ENCODE measurements at regions not wholly inside any gene's neighbourhood (a gene's known extent, or its start where the extent isn't known, plus 50 kb on each side); places are given as distances from the start of the nearest gene placed in this dataset.

DNA sequence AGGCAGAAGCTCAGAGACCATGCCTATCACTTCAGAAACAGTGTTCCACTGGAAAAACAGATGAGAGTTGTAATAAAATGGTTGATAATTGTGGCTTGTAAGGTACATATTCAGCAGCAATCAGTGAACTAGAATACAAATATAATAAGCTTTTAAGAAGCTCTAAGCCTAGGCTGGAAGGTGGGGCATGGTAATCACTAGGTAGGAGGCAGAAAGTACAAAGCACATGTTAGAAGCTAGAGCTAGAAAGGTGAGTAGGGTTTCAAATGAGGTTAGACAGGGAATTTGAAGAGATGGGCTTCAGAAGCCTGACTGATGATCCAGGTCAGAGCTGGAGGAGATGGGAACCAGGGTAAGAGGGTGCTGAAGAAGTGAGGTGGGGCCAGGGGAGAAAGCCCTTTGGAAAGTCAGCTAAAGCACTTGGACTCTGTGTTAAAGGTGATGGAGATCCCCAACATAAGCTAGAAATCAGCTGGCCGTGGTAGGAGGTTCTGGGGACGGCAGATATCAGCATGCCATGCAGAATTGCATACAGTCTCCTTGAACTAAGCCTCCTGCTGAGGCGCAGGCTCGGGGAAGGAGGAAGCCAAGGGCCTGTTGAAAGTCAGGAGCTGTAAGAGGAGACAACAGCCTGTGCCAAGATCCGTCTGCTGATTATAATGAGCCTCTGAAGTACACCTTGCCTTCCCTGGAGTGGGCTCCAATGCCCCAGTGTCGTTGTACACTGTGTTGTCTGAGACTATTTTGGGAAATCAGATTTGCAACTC is 659.4 kb downstream of the BCL11B start:
- H3K4me1 Mint-ChIP-seq: peaks cover 23% of the 10 kb centered on the region
- ChIA-PET CTCF (no interaction called here), POLR2A (interaction anchor here (0.6 kb wide), 1 partner anchor 96 kb away, joined by 4 read pairs; no protein-coding TSS in a partner anchor)
- H3K4me3 Mint-ChIP-seq: no peak overlapping the region
- no peaks in the 10 kb centered on the region; the same call in 1 of the 2 replicates for H3K36me3 Mint-ChIP-seq
- no peak for ATAC-seq
- no peaks in the 10 kb centered on the region; the same call in 1 of the 2 replicates for H3K27me3 Mint-ChIP-seq (ENCODE audit: low read depth)
- no peak for DNase-seq (ENCODE audit: low spot score)
- no peak for TF ChIP-seq NFATC4 (CRISPR knock-in tag; IDR thresholded peaks at IDR 0.05)
- no peak for TF ChIP-seq SMAD3 (CRISPR knock-in tag; IDR thresholded peaks at IDR 0.05; ENCODE audit: borderline replicate concordance)
- TF ChIP-seq, protein P1, sequence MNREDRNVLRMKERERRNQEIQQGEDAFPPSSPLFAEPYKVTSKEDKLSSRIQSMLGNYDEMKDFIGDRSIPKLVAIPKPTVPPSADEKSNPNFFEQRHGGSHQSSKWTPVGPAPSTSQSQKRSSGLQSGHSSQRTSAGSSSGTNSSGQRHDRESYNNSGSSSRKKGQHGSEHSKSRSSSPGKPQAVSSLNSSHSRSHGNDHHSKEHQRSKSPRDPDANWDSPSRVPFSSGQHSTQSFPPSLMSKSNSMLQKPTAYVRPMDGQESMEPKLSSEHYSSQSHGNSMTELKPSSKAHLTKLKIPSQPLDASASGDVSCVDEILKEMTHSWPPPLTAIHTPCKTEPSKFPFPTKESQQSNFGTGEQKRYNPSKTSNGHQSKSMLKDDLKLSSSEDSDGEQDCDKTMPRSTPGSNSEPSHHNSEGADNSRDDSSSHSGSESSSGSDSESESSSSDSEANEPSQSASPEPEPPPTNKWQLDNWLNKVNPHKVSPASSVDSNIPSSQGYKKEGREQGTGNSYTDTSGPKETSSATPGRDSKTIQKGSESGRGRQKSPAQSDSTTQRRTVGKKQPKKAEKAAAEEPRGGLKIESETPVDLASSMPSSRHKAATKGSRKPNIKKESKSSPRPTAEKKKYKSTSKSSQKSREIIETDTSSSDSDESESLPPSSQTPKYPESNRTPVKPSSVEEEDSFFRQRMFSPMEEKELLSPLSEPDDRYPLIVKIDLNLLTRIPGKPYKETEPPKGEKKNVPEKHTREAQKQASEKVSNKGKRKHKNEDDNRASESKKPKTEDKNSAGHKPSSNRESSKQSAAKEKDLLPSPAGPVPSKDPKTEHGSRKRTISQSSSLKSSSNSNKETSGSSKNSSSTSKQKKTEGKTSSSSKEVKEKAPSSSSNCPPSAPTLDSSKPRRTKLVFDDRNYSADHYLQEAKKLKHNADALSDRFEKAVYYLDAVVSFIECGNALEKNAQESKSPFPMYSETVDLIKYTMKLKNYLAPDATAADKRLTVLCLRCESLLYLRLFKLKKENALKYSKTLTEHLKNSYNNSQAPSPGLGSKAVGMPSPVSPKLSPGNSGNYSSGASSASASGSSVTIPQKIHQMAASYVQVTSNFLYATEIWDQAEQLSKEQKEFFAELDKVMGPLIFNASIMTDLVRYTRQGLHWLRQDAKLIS (CRISPR knock-in tag; IDR thresholded peaks at IDR 0.05; ENCODE audit: borderline replicate concordance): no peak
- TF ChIP-seq HMGA2 (CRISPR knock-in tag; IDR thresholded peaks at IDR 0.05): no peak
- no peak for TF ChIP-seq ESRRA (CRISPR knock-in tag; IDR thresholded peaks at IDR 0.05; ENCODE audit: borderline replicate concordance)
- TF ChIP-seq, protein P2, sequence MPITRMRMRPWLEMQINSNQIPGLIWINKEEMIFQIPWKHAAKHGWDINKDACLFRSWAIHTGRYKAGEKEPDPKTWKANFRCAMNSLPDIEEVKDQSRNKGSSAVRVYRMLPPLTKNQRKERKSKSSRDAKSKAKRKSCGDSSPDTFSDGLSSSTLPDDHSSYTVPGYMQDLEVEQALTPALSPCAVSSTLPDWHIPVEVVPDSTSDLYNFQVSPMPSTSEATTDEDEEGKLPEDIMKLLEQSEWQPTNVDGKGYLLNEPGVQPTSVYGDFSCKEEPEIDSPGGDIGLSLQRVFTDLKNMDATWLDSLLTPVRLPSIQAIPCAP (CRISPR knock-in tag; IDR thresholded peaks at IDR 0.05): no peak
- TF ChIP-seq, protein P3, sequence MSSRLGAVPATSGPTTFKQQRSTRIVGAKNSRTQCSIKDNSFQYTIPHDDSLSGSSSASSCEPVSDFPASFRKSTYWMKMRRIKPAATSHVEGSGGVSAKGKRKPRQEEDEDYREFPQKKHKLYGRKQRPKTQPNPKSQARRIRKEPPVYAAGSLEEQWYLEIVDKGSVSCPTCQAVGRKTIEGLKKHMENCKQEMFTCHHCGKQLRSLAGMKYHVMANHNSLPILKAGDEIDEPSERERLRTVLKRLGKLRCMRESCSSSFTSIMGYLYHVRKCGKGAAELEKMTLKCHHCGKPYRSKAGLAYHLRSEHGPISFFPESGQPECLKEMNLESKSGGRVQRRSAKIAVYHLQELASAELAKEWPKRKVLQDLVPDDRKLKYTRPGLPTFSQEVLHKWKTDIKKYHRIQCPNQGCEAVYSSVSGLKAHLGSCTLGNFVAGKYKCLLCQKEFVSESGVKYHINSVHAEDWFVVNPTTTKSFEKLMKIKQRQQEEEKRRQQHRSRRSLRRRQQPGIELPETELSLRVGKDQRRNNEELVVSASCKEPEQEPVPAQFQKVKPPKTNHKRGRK (CRISPR knock-in tag; IDR thresholded peaks at IDR 0.05; ENCODE audit: borderline replicate concordance): no peak
- TF ChIP-seq, protein P4, sequence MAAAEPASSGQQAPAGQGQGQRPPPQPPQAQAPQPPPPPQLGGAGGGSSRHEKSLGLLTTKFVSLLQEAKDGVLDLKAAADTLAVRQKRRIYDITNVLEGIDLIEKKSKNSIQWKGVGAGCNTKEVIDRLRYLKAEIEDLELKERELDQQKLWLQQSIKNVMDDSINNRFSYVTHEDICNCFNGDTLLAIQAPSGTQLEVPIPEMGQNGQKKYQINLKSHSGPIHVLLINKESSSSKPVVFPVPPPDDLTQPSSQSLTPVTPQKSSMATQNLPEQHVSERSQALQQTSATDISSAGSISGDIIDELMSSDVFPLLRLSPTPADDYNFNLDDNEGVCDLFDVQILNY (CRISPR knock-in tag; IDR thresholded peaks at IDR 0.05): no peak
- no peak for TF ChIP-seq ATF1 (CRISPR knock-in tag; IDR thresholded peaks at IDR 0.05)
- no peak for TF ChIP-seq PRRX2 (CRISPR knock-in tag; IDR thresholded peaks at IDR 0.05)
- TF ChIP-seq ZNF121 (CRISPR knock-in tag; IDR thresholded peaks at IDR 0.05): no peak
- no peak overlapping the region for H3K27ac Mint-ChIP-seq
- peaks cover 17% of the 10 kb centered on the region for H3K9me3 Mint-ChIP-seq

DNA sequence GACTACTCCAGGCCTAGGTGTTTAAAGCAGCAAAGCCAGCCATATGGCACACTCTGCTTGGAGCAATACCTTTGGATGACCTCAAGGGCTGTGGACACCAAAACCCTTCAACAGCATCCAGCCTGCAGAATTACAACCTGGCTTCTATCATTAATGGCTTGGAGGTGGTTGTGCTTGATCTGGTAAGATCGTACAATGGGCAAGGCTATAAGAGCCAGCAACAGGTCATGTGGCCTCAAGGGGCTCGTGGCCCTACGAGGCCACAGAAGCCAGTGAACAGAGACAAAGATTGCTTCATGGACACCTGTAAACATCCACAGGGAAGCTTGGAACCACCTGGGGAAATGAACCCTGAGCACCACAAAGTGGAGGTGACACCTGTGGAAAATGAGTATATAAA is 657.3 kb downstream of the BCL11B start:
- CTCF ChIA-PET: no interaction called here
- TF ChIP-seq CREM (CRISPR knock-in tag; IDR thresholded peaks at IDR 0.05): no peak
- no peaks in the 10 kb centered on the region; the same call in 1 of the 2 replicates for H3K27me3 Mint-ChIP-seq (ENCODE audit: low read depth)
- no peak overlapping the region for H3K4me3 Mint-ChIP-seq
- peaks cover 23% of the 10 kb centered on the region for H3K4me1 Mint-ChIP-seq
- POLR2A ChIA-PET: no interaction called here
- ATAC-seq (no peak), DNase-seq (ENCODE audit: low spot score) (no peak)
- H3K9me3 Mint-ChIP-seq: peaks cover 29% of the 10 kb centered on the region
- H3K36me3 Mint-ChIP-seq: peaks cover 3% of the 10 kb centered on the region
- H3K27ac Mint-ChIP-seq: no peak overlapping the region

DNA sequence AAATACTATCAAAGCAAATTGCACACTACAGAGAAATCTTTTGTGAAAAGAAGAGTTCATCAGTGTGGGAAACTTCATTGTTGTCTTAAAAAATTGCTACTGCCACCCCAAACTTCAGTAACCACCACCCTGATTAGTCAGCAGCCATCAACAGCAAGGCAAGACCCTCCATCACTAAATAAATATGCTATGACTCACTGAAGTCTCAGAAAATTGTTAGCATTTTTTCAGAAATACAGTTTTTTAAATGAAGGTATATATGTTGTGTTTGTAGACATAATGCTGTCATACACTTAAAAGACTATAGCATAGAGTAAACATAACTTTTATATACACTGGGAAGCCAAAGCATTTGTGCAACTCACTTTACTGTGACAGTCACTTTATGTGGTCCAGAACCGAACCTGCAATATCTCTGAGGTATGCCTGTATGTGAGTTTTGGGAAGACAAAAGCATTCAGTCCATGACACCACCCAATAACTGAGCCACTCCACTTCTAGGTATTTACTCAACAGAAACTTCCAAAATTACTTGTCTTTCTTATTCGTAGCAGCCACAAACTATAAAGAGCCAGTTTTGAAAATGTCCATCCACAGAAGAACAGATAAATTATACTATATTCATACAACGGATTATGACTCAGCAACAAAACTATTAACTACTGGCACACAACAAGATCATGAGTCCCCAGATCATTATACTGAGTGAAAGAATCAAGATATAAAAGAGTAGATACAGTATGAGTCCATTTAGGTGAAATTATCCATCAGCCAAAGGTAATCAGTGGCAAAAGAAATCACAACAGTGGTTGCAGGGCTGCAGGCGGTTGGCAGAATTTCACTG is 649.6 kb downstream of the BCL11B start:
- Mint-ChIP-seq H3K9me3 (peaks cover 41% of the 10 kb centered on the region), H3K36me3 (peaks cover 3% of the 10 kb centered on the region; the same call in 1 of the 2 replicates), H3K27me3 (ENCODE audit: low read depth) (no peaks in the 10 kb centered on the region), H3K4me1 (no peaks in the 10 kb centered on the region), H3K27ac (no peak overlapping the region), H3K4me3 (no peak overlapping the region)
- no peak for DNase-seq (ENCODE audit: low spot score)
- no peak for ATAC-seq
- ChIA-PET POLR2A (no interaction called here), CTCF (no interaction called here)
- TF ChIP-seq JAZF1 (CRISPR knock-in tag; IDR thresholded peaks at IDR 0.05): no peak
- TF ChIP-seq ZNF138 (CRISPR knock-in tag; conservative IDR thresholded peaks at IDR 0.05): no peak
- TF ChIP-seq ETV6 (CRISPR knock-in tag; IDR thresholded peaks at IDR 0.05): no peak
- TF ChIP-seq, protein P2 (CRISPR knock-in tag; IDR thresholded peaks at IDR 0.05): no peak
- TF ChIP-seq GABPB1 (CRISPR knock-in tag; IDR thresholded peaks at IDR 0.05): no peak
- TF ChIP-seq, protein P5, sequence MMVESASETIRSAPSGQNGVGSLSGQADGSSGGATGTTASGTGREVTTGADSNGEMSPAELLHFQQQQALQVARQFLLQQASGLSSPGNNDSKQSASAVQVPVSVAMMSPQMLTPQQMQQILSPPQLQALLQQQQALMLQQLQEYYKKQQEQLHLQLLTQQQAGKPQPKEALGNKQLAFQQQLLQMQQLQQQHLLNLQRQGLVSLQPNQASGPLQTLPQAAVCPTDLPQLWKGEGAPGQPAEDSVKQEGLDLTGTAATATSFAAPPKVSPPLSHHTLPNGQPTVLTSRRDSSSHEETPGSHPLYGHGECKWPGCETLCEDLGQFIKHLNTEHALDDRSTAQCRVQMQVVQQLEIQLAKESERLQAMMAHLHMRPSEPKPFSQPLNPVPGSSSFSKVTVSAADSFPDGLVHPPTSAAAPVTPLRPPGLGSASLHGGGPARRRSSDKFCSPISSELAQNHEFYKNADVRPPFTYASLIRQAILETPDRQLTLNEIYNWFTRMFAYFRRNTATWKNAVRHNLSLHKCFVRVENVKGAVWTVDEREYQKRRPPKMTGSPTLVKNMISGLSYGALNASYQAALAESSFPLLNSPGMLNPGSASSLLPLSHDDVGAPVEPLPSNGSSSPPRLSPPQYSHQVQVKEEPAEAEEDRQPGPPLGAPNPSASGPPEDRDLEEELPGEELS (CRISPR knock-in tag; IDR thresholded peaks at IDR 0.05): no peak
- no peak for TF ChIP-seq SMAD3 (CRISPR knock-in tag; IDR thresholded peaks at IDR 0.05; ENCODE audit: borderline replicate concordance)
- TF ChIP-seq, protein P6, sequence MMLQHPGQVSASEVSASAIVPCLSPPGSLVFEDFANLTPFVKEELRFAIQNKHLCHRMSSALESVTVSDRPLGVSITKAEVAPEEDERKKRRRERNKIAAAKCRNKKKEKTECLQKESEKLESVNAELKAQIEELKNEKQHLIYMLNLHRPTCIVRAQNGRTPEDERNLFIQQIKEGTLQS (CRISPR knock-in tag; conservative IDR thresholded peaks at IDR 0.05): no peak
- no peak for TF ChIP-seq JUN (CRISPR knock-in tag; IDR thresholded peaks at IDR 0.05)
- TF ChIP-seq EMX1 (CRISPR knock-in tag; IDR thresholded peaks at IDR 0.05): no peak
- no peak for TF ChIP-seq ESRRA (CRISPR knock-in tag; IDR thresholded peaks at IDR 0.05; ENCODE audit: borderline replicate concordance)

Data from WTC11 (cell line).